HG02870 (cell line): ENCODE measurements at regions not wholly inside any gene's neighbourhood (a gene's known extent, or its start where the extent isn't known, plus 50 kb on each side); places are given as distances from the start of the nearest gene placed in this dataset.

Experiments used
- ATAC-seq: cut with Tn5 transposase; IDR thresholded peaks from one replicate; pipeline ENCODE4 v1.9.1; 2021; ENCODE audit warnings: mild to moderate bottlenecking, moderate library complexity; ENCODE audit not compliant: unreplicated experiment

GRCh38 chr6:40946738-40947301 is 92.2 kb downstream of the UNC5CL start:
- no peak for ATAC-seq

- ATAC-seq, result no peak
Measured at GRCh38 chr6:40937491-40937890, 101.5 kb downstream of the UNC5CL start.

GRCh38 chr6:40936818-40937251 is 102.2 kb downstream of the UNC5CL start:
- ATAC-seq, result no peak

- ATAC-seq, result no peak
Measured at GRCh38 chr6:40933864-40934263, 105.2 kb downstream of the UNC5CL start.

- no peak for ATAC-seq
Measured at GRCh38 chr6:40932953-40933352, 106.1 kb downstream of the UNC5CL start.

GRCh38 chr6:40932366-40932765 is 106.7 kb downstream of the UNC5CL start:
- no peak for ATAC-seq

- no peak for ATAC-seq
Measured at GRCh38 chr6:40931931-40932330, 107.1 kb downstream of the UNC5CL start.

GRCh38 chr6:40930555-40930954 is 108.5 kb downstream of the UNC5CL start:
- no peak for ATAC-seq

- no peak for ATAC-seq
Measured at GRCh38 chr6:40930045-40930444, 109.0 kb downstream of the UNC5CL start.

GRCh38 chr6:40929176-40929575 is 109.8 kb downstream of the UNC5CL start:
- ATAC-seq, result no peak

GRCh38 chr6:40928763-40929162 is 110.3 kb downstream of the UNC5CL start:
- ATAC-seq, result no peak

GRCh38 chr6:40928307-40928706 is 110.7 kb downstream of the UNC5CL start:
- no peak for ATAC-seq

GRCh38 chr6:40925341-40925740 is 113.7 kb downstream of the UNC5CL start:
- ATAC-seq, result no peak

GRCh38 chr6:40924839-40925238 is 114.2 kb downstream of the UNC5CL start:
- no peak for ATAC-seq

GRCh38 chr6:40923880-40924279 is 115.1 kb downstream of the UNC5CL start:
- no peak for ATAC-seq

- no peak for ATAC-seq
Measured at GRCh38 chr6:40923326-40923725, 115.7 kb downstream of the UNC5CL start.

- ATAC-seq, result no peak
Measured at GRCh38 chr6:40922281-40922680, 116.7 kb downstream of the UNC5CL start.

GRCh38 chr6:40918040-40918651 is 120.9 kb downstream of the UNC5CL start:
- no peak for ATAC-seq

GRCh38 chr6:40917603-40918002 is 121.4 kb downstream of the UNC5CL start:
- ATAC-seq, result no peak

- ATAC-seq, result no peak
Measured at GRCh38 chr6:40916845-40917244, 122.2 kb downstream of the UNC5CL start.

- ATAC-seq, result no peak
Measured at GRCh38 chr6:40915165-40915564, 123.9 kb downstream of the UNC5CL start.

GRCh38 chr6:40914005-40914404 is 125.0 kb downstream of the UNC5CL start:
- no peak for ATAC-seq
